Spinal cord (tissue), 9 donors: ENCODE measurements at regions not wholly inside any gene's neighbourhood (a gene's known extent, or its start where the extent isn't known, plus 50 kb on each side); places are given as distances from the start of the nearest gene placed in this dataset.
A peak's percentile ranks its signal among the peaks of the same experiment; 100 is the strongest.
"Not testable (repeated sequence)": the region's sequence is repeated elsewhere in the genome, so short reads cannot be mapped to it uniquely, and the experiment has no call there.

Experiments used
- DNase-seq, 6 donors: peaks; one replicate each; pipeline versions ENCODE4 v3.0.0 to v3.0.0-alpha.2; 2013 to 2015; ENCODE audit warnings: low spot score in 6 of 6, low read depth in 4 of 6
- H3K27ac ChIP-seq: one replicate; pipeline ENCODE4 v1.5.1; 2013; ENCODE audit warnings: low read depth, low read length, control low read depth
- H3K27me3 ChIP-seq: one replicate; pipeline ENCODE4 v1.6.1; 2013; ENCODE audit warnings: low read length; ENCODE audit not compliant: control insufficient read depth, insufficient read depth
- H3K36me3 ChIP-seq: one replicate; pipeline ENCODE4 v1.6.1; 2013; ENCODE audit warnings: low read length; ENCODE audit not compliant: control insufficient read depth, insufficient read depth
- H3K4me1 ChIP-seq: one replicate; pipeline ENCODE4 v1.6.1; 2013; ENCODE audit warnings: low read length; ENCODE audit not compliant: control insufficient read depth, insufficient read depth
- H3K4me3 ChIP-seq: one replicate; pipeline ENCODE4 v1.5.1; 2013; ENCODE audit warnings: low read depth, low read length, control low read depth
- H3K9me3 ChIP-seq: one replicate; pipeline ENCODE4 v1.6.1; 2013; ENCODE audit warnings: low read length; ENCODE audit not compliant: control insufficient read depth, insufficient read depth
- whole genome bisulfite sequencing: methylation state at CpG from one replicate; pipeline ENCODE4 v1.1.5; 2013; ENCODE audit warnings: missing lambda C conversion rate; ENCODE audit not compliant: insufficient coverage; 5-methylcytosine and 5-hydroxymethylcytosine counted together
- donor health status: healthy.

GRCh38 chr21:39073063-39073462 is 110.2 kb downstream of the PSMG1 start:
- DNase-seq, result peak in 1 of 6 donors; percentile 89
- Histone ChIP-seq H3K27ac (no peak overlapping the region), H3K4me3 (no peak overlapping the region), H3K9me3 (no peaks in the 10 kb centered on the region), H3K27me3 (no peaks in the 10 kb centered on the region), H3K4me1 (peaks cover 8% of the 10 kb centered on the region), H3K36me3 (no peaks in the 10 kb centered on the region)
- WGBS, result no CpG with 5 or more reads among the region's 3 CpGs

GRCh38 chr21:39072468-39072867 is 110.8 kb downstream of the PSMG1 start:
- H3K27ac ChIP-seq, result no peak overlapping the region
- no peaks in the 10 kb centered on the region for H3K9me3 ChIP-seq
- H3K27me3 ChIP-seq, result no peaks in the 10 kb centered on the region
- no peaks in the 10 kb centered on the region for H3K36me3 ChIP-seq
- no peak for DNase-seq
- 100% methylated on average over 2 of the region's 2 CpGs for WGBS
- H3K4me3 ChIP-seq, result no peak overlapping the region
- peaks cover 8% of the 10 kb centered on the region for H3K4me1 ChIP-seq

GRCh38 chr21:39071623-39072214 is 111.5 kb downstream of the PSMG1 start:
- no peak for DNase-seq
- Histone ChIP-seq H3K9me3 (no peaks in the 10 kb centered on the region), H3K27me3 (no peaks in the 10 kb centered on the region), H3K27ac (no peak overlapping the region), H3K36me3 (no peaks in the 10 kb centered on the region), H3K4me1 (peaks cover 10% of the 10 kb centered on the region), H3K4me3 (no peak overlapping the region)
- 100% methylated on average over 3 of the region's 4 CpGs for WGBS

GRCh38 chr21:39069856-39070255 is 113.4 kb downstream of the PSMG1 start:
- not testable (repeated sequence) for H3K9me3 ChIP-seq, H3K4me3 ChIP-seq, H3K27ac ChIP-seq, DNase-seq, H3K27me3 ChIP-seq, H3K36me3 ChIP-seq
- H3K4me1 ChIP-seq, result peaks cover 10% of the 10 kb centered on the region
- whole genome bisulfite sequencing, result 100% methylated on average over 1 of the region's 3 CpGs

GRCh38 chr21:39066829-39067780 is 116.1 kb downstream of the PSMG1 start:
- Histone ChIP-seq H3K9me3 (peaks cover 3% of the 10 kb centered on the region), H3K27me3 (no peaks in the 10 kb centered on the region), H3K4me3 (no peak overlapping the region), H3K27ac (no peak overlapping the region), H3K36me3 (peaks cover 1% of the 10 kb centered on the region), H3K4me1 (peaks cover 13% of the 10 kb centered on the region)
- no peak for DNase-seq
- 78% methylated on average over 11 of the region's 12 CpGs for WGBS

GRCh38 chr21:39065917-39066316 is 117.3 kb downstream of the PSMG1 start:
- Histone ChIP-seq H3K4me1 (peaks cover 15% of the 10 kb centered on the region), H3K36me3 (peaks cover 3% of the 10 kb centered on the region), H3K27ac (no peak overlapping the region), H3K9me3 (peaks cover 3% of the 10 kb centered on the region), H3K4me3 (no peak overlapping the region), H3K27me3 (no peaks in the 10 kb centered on the region)
- WGBS, result 100% methylated on average over 1 of the region's 2 CpGs
- no peak for DNase-seq

GRCh38 chr21:39064325-39065012 is 118.8 kb downstream of the PSMG1 start:
- WGBS, result 97% methylated on average over 3 of the region's 5 CpGs
- Histone ChIP-seq H3K4me3 (no peak overlapping the region), H3K27ac (no peak overlapping the region), H3K9me3 (peaks cover 3% of the 10 kb centered on the region), H3K4me1 (peaks cover 15% of the 10 kb centered on the region), H3K36me3 (peaks cover 3% of the 10 kb centered on the region), H3K27me3 (no peaks in the 10 kb centered on the region)
- DNase-seq, result no peak

- Histone ChIP-seq H3K4me1 (peaks cover 15% of the 10 kb centered on the region), H3K27ac (no peak overlapping the region), H3K27me3 (no peaks in the 10 kb centered on the region), H3K9me3 (peaks cover 3% of the 10 kb centered on the region), H3K36me3 (peaks cover 3% of the 10 kb centered on the region), H3K4me3 (no peak overlapping the region)
- DNase-seq, result no peak
Observed at GRCh38 chr21:39063517-39063916, 119.7 kb downstream of the PSMG1 start.

GRCh38 chr21:39062196-39062595 is 121.1 kb downstream of the PSMG1 start:
- peaks cover 15% of the 10 kb centered on the region for H3K4me1 ChIP-seq
- WGBS, result 70% methylated on average over 9 of the region's 9 CpGs
- no peak overlapping the region for H3K27ac ChIP-seq
- H3K9me3 ChIP-seq, result peaks cover 3% of the 10 kb centered on the region
- peaks cover 3% of the 10 kb centered on the region for H3K36me3 ChIP-seq
- no peaks in the 10 kb centered on the region for H3K27me3 ChIP-seq
- DNase-seq, result no peak
- no peak overlapping the region for H3K4me3 ChIP-seq
